HG02852 (cell line): ENCODE measurements at regions not wholly inside any gene's neighbourhood (a gene's known extent, or its start where the extent isn't known, plus 50 kb on each side); places are given as distances from the start of the nearest gene placed in this dataset.
"Not testable (repeated sequence)": the region's sequence is repeated elsewhere in the genome, so short reads cannot be mapped to it uniquely, and the experiment has no call there.

ENCODE experiments used
- ATAC-seq: cut with Tn5 transposase; IDR thresholded peaks from one replicate; pipeline ENCODE4 v1.9.1; 2021; ENCODE audit warnings: mild to moderate bottlenecking, moderate library complexity; ENCODE audit not compliant: unreplicated experiment

- ATAC-seq = no peak
These were observed 172.3 kb downstream of the AKAIN1 start for GRCh38 chr18:5024741-5025140.

- no peak for ATAC-seq
These were observed 175.5 kb downstream of the AKAIN1 start for GRCh38 chr18:5021558-5021957.

- no peak for ATAC-seq
These were observed 181.8 kb downstream of the AKAIN1 start for GRCh38 chr18:5015213-5015612.

DNA sequence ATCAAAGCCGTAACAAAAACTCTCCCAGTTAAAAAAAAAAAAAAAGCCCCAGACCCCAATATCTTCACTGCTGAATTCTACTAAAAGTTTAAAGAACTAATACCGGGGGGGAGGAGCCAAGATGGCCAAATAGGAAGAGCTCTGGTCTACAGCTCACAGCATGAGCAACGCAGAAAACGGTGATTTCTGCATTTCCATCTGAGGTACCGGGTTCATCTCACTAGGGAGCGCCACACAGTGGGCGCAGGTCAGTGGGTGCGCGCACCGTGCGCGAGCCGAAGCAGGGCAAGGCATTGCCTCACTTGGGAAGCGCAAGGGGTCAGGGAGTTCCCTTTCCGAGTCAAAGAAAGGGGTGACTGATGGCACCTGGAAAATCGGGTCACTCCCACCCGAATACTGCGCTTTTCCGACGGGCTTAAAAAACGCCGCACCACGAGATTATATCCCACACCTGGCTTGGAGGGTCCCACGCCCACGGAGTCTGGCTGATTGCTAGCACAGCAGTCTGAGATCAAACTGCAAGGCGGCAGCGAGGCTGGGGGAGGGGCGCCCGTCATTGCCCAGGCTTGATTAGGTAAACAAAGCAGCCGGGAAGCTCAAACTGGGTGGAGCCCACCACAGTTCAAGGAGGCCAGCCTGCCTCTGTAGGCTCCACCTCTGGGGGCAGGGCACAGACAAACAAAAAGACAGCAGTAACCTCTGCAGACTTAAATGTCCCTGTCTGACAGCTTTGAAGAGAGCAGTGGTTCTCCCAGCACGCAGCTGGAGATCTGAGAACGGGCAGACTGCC lies 192.8 kb downstream of the AKAIN1 start:
- ATAC-seq = not testable (repeated sequence)

- no peak for ATAC-seq
These were observed 202.3 kb downstream of the AKAIN1 start for GRCh38 chr18:4994710-4995109.

- no peak for ATAC-seq
These were observed 209.3 kb downstream of the AKAIN1 start for GRCh38 chr18:4987452-4988405.

DNA sequence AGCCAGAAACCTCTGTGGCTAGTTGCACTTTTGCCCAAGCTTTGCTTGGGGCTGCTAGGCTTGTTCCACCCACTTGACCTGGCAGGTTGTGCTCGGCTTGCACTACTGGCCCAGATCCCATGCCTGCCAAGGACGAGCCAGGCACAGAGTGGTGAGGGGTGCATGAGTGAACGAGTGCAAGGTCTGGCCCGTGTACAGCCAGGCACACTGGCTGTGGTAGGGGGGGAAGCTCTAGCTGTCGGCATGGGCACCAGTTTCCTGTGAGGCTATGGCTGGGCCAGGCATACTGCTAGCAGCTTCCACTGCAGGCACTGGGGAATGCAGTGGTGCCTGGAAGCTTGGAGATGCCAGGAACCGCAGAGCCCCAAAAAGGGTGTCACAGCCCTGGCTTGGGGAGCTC lies 210.4 kb downstream of the AKAIN1 start:
- no peak for ATAC-seq

GRCh38 chr18:4986066-4986465 lies 211.0 kb downstream of the AKAIN1 start:
- ATAC-seq = no peak

DNA sequence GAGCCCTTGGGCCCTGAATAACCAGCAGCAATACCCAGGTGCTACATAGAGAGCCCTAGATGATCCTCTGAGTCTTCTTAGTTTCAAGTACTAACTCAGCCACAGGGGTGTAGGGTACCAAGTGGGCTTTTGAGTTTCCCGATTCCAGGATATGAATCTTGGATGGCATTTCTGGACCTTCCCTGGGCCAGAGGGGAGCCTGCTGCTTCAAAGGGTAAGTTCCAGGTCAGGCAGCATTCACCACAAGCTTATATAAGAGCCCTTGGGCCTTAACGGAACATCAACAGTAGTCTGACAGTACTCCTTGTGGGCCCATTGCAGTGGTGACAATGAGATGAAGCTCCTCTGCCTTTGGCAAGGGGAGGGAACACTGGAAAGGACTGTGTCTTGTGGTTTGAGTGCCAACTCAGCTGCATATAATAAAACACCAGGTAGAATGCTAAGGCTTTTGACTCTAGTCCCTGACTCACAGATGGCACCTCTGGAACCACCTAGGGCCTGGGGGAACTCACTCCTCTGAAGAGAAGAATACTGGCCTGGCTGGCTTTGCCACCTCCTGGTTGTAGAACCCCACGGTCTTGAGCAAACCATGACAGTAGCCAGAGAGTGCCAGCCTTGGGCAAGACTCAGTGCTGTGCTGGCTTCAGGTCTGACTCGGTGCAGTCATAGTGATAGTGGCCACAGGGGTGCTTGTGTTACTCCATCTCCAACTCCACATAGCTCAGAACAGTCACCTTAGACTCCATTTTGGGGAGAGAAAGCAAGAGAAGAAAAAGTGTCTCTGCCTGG lies 235.7 kb downstream of the AKAIN1 start:
- no peak for ATAC-seq

- ATAC-seq = no peak
These were observed 236.5 kb downstream of the AKAIN1 start for GRCh38 chr18:4960578-4960977.

DNA sequence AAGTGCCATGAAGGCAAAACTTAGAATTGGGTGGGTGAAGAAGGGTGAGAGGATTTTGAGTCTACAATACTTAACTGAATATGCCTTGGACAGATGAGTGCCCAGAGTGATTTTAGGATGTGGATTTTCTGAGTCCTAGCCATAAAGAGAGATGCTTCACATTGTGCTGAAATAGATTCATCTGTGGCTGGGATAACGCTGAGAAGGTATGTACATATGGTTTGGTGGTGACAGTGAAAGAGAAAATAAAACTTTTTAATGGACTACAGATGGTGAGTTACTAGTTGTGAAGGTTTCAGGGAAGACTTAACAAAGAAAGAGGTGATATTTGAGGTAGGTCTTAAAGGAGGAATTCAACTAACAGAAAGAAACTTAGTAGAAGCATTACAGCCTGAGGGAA lies 265.8 kb downstream of the AKAIN1 start:
- no peak for ATAC-seq

GRCh38 chr18:4921548-4921947 lies 275.5 kb downstream of the AKAIN1 start:
- no peak for ATAC-seq

GRCh38 chr18:4917509-4917908 lies 279.5 kb downstream of the AKAIN1 start:
- ATAC-seq = not testable (repeated sequence)

DNA sequence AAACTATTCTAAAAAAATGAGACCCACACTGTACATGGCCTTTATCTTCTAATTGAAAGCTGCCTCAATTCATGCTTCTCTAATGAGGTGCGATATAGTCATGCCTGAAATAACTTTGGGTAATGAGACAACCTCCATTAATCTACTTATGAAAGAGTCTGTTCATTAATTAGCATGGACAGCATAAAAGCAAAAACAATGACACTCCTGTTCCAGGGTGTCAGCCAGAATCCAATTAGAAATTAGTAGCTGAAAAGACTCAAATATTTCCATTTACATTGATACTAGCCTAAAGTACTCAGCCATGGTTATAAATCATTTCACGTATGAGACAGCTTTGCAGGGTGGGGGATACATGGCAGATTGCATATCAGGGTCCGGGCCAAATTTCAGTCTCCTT lies 288.7 kb downstream of the AKAIN1 start:
- ATAC-seq = no peak

- no peak for ATAC-seq
These were observed 290.2 kb downstream of the AKAIN1 start for GRCh38 chr18:4906856-4907255.

GRCh38 chr18:4888251-4889040 lies 308.6 kb downstream of the AKAIN1 start:
- ATAC-seq = no peak

DNA sequence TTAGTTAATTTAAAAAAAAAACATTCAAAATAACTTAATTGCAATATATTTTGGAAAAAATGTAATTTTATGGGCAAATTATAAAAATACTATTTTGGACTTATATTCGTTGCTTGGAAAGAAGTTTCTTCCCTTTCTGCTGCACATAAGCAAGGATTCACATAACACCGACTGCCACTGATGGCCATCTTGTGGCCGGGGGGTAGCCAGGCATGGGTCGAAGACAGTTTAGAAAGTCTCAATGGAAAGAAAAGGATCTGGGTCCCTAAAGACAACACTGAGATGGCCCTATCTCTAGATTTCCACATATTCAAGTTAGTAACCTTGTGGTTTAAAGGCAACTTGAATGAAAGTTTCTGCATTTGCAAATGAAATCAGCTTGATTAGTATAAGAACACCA lies 318.6 kb downstream of the AKAIN1 start:
- ATAC-seq = no peak

DNA sequence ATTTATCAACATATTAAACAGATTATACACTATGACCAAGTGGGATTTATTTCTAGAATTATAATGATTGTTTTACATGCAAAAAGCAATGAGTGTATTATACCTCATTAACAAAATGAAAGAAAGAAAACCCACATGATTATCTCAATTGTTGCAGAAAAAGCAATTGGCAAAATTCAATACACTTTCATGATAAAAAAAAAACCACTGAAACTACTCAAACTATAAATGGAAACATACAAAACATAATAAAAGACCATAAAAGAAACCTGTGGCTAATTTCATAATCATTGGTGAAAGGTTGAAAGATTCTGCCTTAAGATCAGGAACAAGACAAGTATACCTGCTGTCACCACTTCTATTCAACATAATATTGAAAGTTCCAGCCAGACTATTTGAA lies 325.9 kb downstream of the AKAIN1 start:
- no peak for ATAC-seq

GRCh38 chr18:4870177-4870773 lies 326.8 kb downstream of the AKAIN1 start:
- ATAC-seq = no peak

DNA sequence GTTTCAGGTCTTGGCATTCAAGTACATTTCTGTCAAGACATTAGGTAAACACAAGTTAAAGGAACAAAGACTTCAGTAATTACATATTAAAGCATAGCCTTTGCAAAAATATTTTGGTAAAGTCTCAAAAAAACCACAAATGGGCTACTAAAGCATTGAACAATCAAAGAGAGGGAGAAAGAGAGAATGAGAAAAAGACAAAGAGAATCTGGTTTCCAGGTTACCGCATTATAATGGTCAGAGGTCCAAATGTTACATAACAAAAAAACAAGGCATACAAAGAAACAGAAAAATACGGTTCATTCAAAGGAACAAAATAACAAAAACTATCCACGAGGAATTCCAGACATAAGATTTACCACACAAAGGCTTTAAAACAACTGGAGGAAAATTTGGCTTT lies 327.9 kb downstream of the AKAIN1 start:
- no peak for ATAC-seq
